ENCODE measurements at regions not wholly inside any gene's neighbourhood (a gene's known extent, or its start where the extent isn't known, plus 50 kb on each side); places are given as distances from the start of the nearest gene placed in this dataset.
"Not testable (repeated sequence)": the region's sequence is repeated elsewhere in the genome, so short reads cannot be mapped to it uniquely, and the experiment has no call there.

DNA sequence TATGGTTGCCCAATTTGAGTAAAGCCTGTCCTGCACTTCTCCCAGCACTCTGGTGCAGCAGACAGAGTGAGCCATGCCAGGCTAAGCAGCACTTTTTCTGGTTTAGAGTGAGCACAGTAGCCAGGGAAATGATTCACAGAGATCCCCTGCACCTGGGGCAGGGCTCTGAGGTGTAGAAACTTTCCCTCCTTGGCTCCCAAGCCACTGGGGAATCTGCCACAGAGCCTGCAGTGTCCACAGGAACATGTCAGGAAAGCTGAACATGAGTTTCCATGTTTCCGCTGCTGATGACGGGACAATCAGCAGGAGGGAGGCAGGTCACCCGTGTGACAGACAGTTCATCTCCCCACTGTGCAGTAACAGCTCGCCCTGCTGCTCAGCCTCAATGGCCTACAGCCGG, 429.9 kb upstream of the B3GAT1 start:
- H3K4me3 Mint-ChIP-seq: no peak overlapping the region
- no peak for TF ChIP-seq EZH2 (IDR thresholded peaks at IDR 0.05)
- no peak for TF ChIP-seq EZH2phosphoT487 (IDR thresholded peaks at IDR 0.05)
- TF ChIP-seq, protein P1, sequence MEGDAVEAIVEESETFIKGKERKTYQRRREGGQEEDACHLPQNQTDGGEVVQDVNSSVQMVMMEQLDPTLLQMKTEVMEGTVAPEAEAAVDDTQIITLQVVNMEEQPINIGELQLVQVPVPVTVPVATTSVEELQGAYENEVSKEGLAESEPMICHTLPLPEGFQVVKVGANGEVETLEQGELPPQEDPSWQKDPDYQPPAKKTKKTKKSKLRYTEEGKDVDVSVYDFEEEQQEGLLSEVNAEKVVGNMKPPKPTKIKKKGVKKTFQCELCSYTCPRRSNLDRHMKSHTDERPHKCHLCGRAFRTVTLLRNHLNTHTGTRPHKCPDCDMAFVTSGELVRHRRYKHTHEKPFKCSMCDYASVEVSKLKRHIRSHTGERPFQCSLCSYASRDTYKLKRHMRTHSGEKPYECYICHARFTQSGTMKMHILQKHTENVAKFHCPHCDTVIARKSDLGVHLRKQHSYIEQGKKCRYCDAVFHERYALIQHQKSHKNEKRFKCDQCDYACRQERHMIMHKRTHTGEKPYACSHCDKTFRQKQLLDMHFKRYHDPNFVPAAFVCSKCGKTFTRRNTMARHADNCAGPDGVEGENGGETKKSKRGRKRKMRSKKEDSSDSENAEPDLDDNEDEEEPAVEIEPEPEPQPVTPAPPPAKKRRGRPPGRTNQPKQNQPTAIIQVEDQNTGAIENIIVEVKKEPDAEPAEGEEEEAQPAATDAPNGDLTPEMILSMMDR (IDR thresholded peaks at IDR 0.05): no peak
- peaks cover 24% of the 10 kb centered on the region for H3K27me3 Mint-ChIP-seq (ENCODE audit: insufficient read depth, low read depth)
- no peaks in the 10 kb centered on the region for H3K27me3 ChIP-seq
- no peak overlapping the region for H3K9ac ChIP-seq
- H3K9me3 ChIP-seq (ENCODE audit: low read depth): no peaks in the 10 kb centered on the region
- no peak overlapping the region for H3K27ac ChIP-seq
- H3F3A ChIP-seq (ENCODE audit: low read depth): peaks cover 2% of the 10 kb centered on the region
- no peak overlapping the region for H2AFZ ChIP-seq (replicated peaks)
- peaks cover 3% of the 10 kb centered on the region for H3K4me1 ChIP-seq
- H3K9me3 Mint-ChIP-seq: no peaks in the 10 kb centered on the region
- H3K36me3 ChIP-seq: no peaks in the 10 kb centered on the region
- H3K79me2 ChIP-seq (ENCODE audit: low read depth): no peaks in the 10 kb centered on the region
- DNase-seq (ENCODE audit: low spot score): no peak
- H4K20me1 ChIP-seq (ENCODE audit: low read depth): no peaks in the 10 kb centered on the region
- peaks cover 43% of the 10 kb centered on the region for H3K4me1 Mint-ChIP-seq
- no peak overlapping the region for H3K4me2 ChIP-seq
- no peak overlapping the region for H3K4me3 ChIP-seq
- H3K27ac Mint-ChIP-seq: no peak overlapping the region
- no peaks in the 10 kb centered on the region for H3K36me3 Mint-ChIP-seq

DNA sequence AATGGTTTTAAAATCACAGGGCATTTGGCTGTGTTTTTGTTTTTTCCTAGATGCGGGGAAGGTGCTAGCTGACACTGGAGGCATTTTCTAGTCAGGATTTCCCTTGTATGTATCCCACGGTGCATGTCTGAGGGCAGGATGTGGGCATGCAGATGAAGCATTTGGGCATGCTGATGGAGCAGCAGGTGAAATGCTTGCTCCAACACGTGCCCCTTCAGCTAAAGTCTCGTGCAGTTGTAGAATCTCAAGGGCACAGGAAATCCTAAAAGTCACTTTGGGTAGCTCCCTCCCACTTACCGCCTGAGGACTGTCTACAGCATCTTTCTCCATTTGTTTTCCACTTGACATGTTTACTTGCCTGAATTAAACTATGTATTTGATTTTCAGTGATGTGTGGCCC, 429.4 kb upstream of the B3GAT1 start:
- H3K79me2 ChIP-seq (ENCODE audit: low read depth): no peaks in the 10 kb centered on the region
- H3K4me3 ChIP-seq: no peak overlapping the region
- H2AFZ ChIP-seq (replicated peaks): no peak overlapping the region
- H3K36me3 Mint-ChIP-seq: no peaks in the 10 kb centered on the region
- peaks cover 8% of the 10 kb centered on the region for H3K4me1 ChIP-seq
- no peak overlapping the region for H3K4me2 ChIP-seq
- H3K27me3 Mint-ChIP-seq (ENCODE audit: insufficient read depth, low read depth): peaks cover 18% of the 10 kb centered on the region
- H3K27ac ChIP-seq: no peak overlapping the region
- no peak for TF ChIP-seq EZH2 (IDR thresholded peaks at IDR 0.05)
- TF ChIP-seq, protein P1 (IDR thresholded peaks at IDR 0.05): no peak
- no peak for TF ChIP-seq EZH2phosphoT487 (IDR thresholded peaks at IDR 0.05)
- no peaks in the 10 kb centered on the region for H4K20me1 ChIP-seq (ENCODE audit: low read depth)
- H3F3A ChIP-seq (ENCODE audit: low read depth): peaks cover 8% of the 10 kb centered on the region
- H3K27ac Mint-ChIP-seq: no peak overlapping the region
- peaks cover 41% of the 10 kb centered on the region for H3K4me1 Mint-ChIP-seq
- no peaks in the 10 kb centered on the region for H3K27me3 ChIP-seq
- no peak overlapping the region for H3K4me3 Mint-ChIP-seq
- no peaks in the 10 kb centered on the region for H3K9me3 ChIP-seq (ENCODE audit: low read depth)
- no peaks in the 10 kb centered on the region for H3K36me3 ChIP-seq
- H3K9me3 Mint-ChIP-seq: no peaks in the 10 kb centered on the region
- DNase-seq (ENCODE audit: low spot score): no peak
- no peak overlapping the region for H3K9ac ChIP-seq

DNA sequence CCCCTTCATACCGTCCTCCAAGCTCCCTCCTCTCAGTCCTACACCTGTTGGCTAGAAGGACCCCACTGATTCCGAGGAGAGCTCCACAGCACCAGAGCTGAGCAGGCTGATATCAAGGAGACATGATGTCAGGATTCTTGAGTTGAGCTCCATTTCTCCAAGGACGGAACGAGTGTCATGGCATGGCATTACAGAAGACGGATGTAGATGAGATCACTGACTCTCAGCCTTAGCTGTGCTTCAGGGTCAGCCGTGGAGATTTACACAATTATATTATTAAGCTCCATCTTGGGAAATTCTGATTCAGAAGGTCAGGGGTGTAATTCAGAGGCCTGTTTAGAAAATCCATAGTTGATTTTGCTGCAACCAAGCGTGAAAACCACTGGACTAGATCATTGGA, 428.9 kb upstream of the B3GAT1 start:
- Histone ChIP-seq H3K4me3 (no peak overlapping the region), H3K9ac (no peak overlapping the region), H3F3A (ENCODE audit: low read depth) (peaks cover 8% of the 10 kb centered on the region), H2AFZ (replicated peaks) (no peak overlapping the region), H3K27me3 (no peaks in the 10 kb centered on the region), H3K79me2 (ENCODE audit: low read depth) (no peaks in the 10 kb centered on the region), H3K27ac (no peak overlapping the region), H3K9me3 (ENCODE audit: low read depth) (no peaks in the 10 kb centered on the region), H3K36me3 (no peaks in the 10 kb centered on the region), H3K4me1 (peaks cover 9% of the 10 kb centered on the region), H3K4me2 (no peak overlapping the region), H4K20me1 (ENCODE audit: low read depth) (no peaks in the 10 kb centered on the region)
- Mint-ChIP-seq H3K4me1 (peaks cover 39% of the 10 kb centered on the region), H3K27ac (no peak overlapping the region), H3K27me3 (ENCODE audit: insufficient read depth, low read depth) (peaks cover 18% of the 10 kb centered on the region), H3K36me3 (no peaks in the 10 kb centered on the region), H3K9me3 (no peaks in the 10 kb centered on the region), H3K4me3 (no peak overlapping the region)
- TF ChIP-seq EZH2phosphoT487 (IDR thresholded peaks at IDR 0.05) (no peak), EZH2 (IDR thresholded peaks at IDR 0.05) (no peak)
- TF ChIP-seq, protein P1 (IDR thresholded peaks at IDR 0.05): no peak
- DNase-seq (ENCODE audit: low spot score): no peak

DNA sequence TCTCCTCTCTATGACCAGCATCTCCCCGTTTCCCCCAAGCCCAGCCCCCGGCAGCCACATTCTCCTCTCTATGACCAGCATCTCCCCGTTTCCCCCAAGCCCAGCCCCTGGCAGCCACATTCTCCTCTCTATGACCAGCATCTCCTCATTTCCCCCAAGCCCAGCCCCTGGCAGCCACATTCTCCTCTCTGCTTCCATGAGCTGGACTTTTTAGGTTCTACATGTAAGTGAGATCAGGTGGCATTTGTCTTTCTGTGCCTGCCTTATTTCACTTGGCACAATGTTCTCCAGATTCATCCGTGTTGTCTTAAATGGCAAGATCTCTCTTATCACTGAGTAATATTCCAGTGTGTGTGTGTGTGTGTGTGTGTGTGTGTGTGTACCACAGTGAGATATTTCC, 428.1 kb upstream of the B3GAT1 start:
- H3K4me3 Mint-ChIP-seq; H3K27me3 ChIP-seq; H3K9me3 Mint-ChIP-seq; H4K20me1 ChIP-seq (ENCODE audit: low read depth); H3K9ac ChIP-seq; H3K79me2 ChIP-seq (ENCODE audit: low read depth); H3K36me3 ChIP-seq; H2AFZ ChIP-seq (replicated peaks); H3K36me3 Mint-ChIP-seq; H3K4me3 ChIP-seq; H3F3A ChIP-seq (ENCODE audit: low read depth); H3K4me2 ChIP-seq; DNase-seq (ENCODE audit: low spot score); H3K27ac ChIP-seq; H3K9me3 ChIP-seq (ENCODE audit: low read depth); H3K27ac Mint-ChIP-seq; H3K4me1 ChIP-seq: not testable (repeated sequence)
- Mint-ChIP-seq H3K27me3 (ENCODE audit: insufficient read depth, low read depth) (peaks cover 18% of the 10 kb centered on the region), H3K4me1 (peaks cover 34% of the 10 kb centered on the region)
